Forelimb muscle (tissue), 1 donor: ENCODE measurements at regions not wholly inside any gene's neighbourhood (a gene's known extent, or its start where the extent isn't known, plus 50 kb on each side); places are given as distances from the start of the nearest gene placed in this dataset.

Experiments
- DNase-seq: peaks from one replicate; pipeline ENCODE4 v3.0.0-alpha.2; 2013; ENCODE audit warnings: low read depth

- no peak for DNase-seq
Measured at GRCh38 chr5:61686491-61687257, 354.6 kb downstream of the ZSWIM6 start.

GRCh38 chr5:61687371-61687770, 355.3 kb downstream of the ZSWIM6 start:
- no peak for DNase-seq

GRCh38 chr5:61689153-61689846, 357.2 kb downstream of the ZSWIM6 start:
- DNase-seq, result no peak

- DNase-seq, result no peak
Measured at GRCh38 chr5:61697809-61698558, 365.9 kb downstream of the ZSWIM6 start.

- no peak for DNase-seq
Measured at GRCh38 chr5:61701877-61702602, 370.0 kb downstream of the ZSWIM6 start.

GRCh38 chr5:61702784-61703183, 370.7 kb downstream of the ZSWIM6 start:
- DNase-seq, result no peak

- no peak for DNase-seq
Measured at GRCh38 chr5:61704289-61704688, 372.2 kb downstream of the ZSWIM6 start.

GRCh38 chr5:61706751-61707150, 374.7 kb downstream of the ZSWIM6 start:
- DNase-seq, result no peak

- no peak for DNase-seq
Measured at GRCh38 chr5:61719124-61719523, 387.1 kb downstream of the ZSWIM6 start.

GRCh38 chr5:61720829-61721228, 388.8 kb downstream of the ZSWIM6 start:
- no peak for DNase-seq

GRCh38 chr5:61724102-61724501, 392.0 kb downstream of the ZSWIM6 start:
- no peak for DNase-seq

GRCh38 chr5:61728287-61728686, 396.2 kb downstream of the ZSWIM6 start:
- no peak for DNase-seq

- no peak for DNase-seq
Measured at GRCh38 chr5:61730866-61731265, 398.8 kb downstream of the ZSWIM6 start.

- no peak for DNase-seq
Measured at GRCh38 chr5:61731267-61731945, 399.3 kb downstream of the ZSWIM6 start.

- DNase-seq, result no peak
Measured at GRCh38 chr5:61731946-61732314, 399.9 kb downstream of the ZSWIM6 start.

GRCh38 chr5:61732369-61732768, 400.3 kb downstream of the ZSWIM6 start:
- no peak for DNase-seq

GRCh38 chr5:61732796-61733195, 400.7 kb downstream of the ZSWIM6 start:
- no peak for DNase-seq

GRCh38 chr5:61734001-61734400, 401.9 kb downstream of the ZSWIM6 start:
- no peak for DNase-seq

GRCh38 chr5:61734966-61735365, 402.9 kb downstream of the ZSWIM6 start:
- no peak for DNase-seq

GRCh38 chr5:61735531-61735930, 403.5 kb downstream of the ZSWIM6 start:
- DNase-seq, result no peak

GRCh38 chr5:61735995-61736394, 403.9 kb downstream of the ZSWIM6 start:
- no peak for DNase-seq
